WI38 (cell line): ENCODE measurements at regions not wholly inside any gene's neighbourhood (a gene's known extent, or its start where the extent isn't known, plus 50 kb on each side); places are given as distances from the start of the nearest gene placed in this dataset.

Experiments used
- H3K4me3 ChIP-seq: 2 replicates; pipeline ENCODE4 v1.5.1; 2011; ENCODE audit warnings: low read depth, mild to moderate bottlenecking, control low read depth, low read length
- CTCF ChIP-seq: IDR thresholded peaks from 2 replicates; pipeline ENCODE4 v1.5.1; 2012; ENCODE audit warnings: low read depth, mild to moderate bottlenecking, control low read depth, low read length

GRCh38 chr20:7411075-7411474 lies 529.2 kb downstream of the HAO1 start:
- H3K4me3 ChIP-seq, result no peak overlapping the region
- no peak for TF ChIP-seq CTCF

- no peak for TF ChIP-seq CTCF
- H3K4me3 ChIP-seq, result no peak overlapping the region
These were observed 524.8 kb downstream of the HAO1 start for GRCh38 chr20:7415427-7415826.

GRCh38 chr20:7416382-7416781 lies 523.9 kb downstream of the HAO1 start:
- no peak overlapping the region for H3K4me3 ChIP-seq
- no peak for TF ChIP-seq CTCF

- no peak for TF ChIP-seq CTCF
- H3K4me3 ChIP-seq, result no peak overlapping the region
These were observed 519.9 kb downstream of the HAO1 start for GRCh38 chr20:7420345-7420744.

GRCh38 chr20:7426890-7427496 lies 513.3 kb downstream of the HAO1 start:
- TF ChIP-seq CTCF, result no peak
- no peak overlapping the region for H3K4me3 ChIP-seq

- TF ChIP-seq CTCF, result no peak
- H3K4me3 ChIP-seq, result no peak overlapping the region
These were observed 511.3 kb downstream of the HAO1 start for GRCh38 chr20:7428946-7429345.

- TF ChIP-seq CTCF, result no peak
- H3K4me3 ChIP-seq, result no peak overlapping the region
These were observed 507.6 kb downstream of the HAO1 start for GRCh38 chr20:7432612-7433011.
